DND-41 (cell line): ENCODE measurements at regions not wholly inside any gene's neighbourhood (a gene's known extent, or its start where the extent isn't known, plus 50 kb on each side); places are given as distances from the start of the nearest gene placed in this dataset.

Experiments used
- ATAC-seq: fragments of 200-7000 bp; cut with Tn5 transposase; 3 replicates; pipeline ENCODE4 v1.9.1; 2021; ENCODE audit warnings: low read depth; ENCODE audit not compliant: insufficient read depth
- DNase-seq: peaks from one replicate; pipeline ENCODE4 v3.0.0-alpha.2; 2020
- H2AFZ ChIP-seq: 2 replicates; pipeline ENCODE4 v1.6.0; 2012; ENCODE audit warnings: low read depth, low read length
- H3K27ac ChIP-seq: 2 replicates; pipeline ENCODE4 v1.5.1; 2012; ENCODE audit warnings: low read length, inconsistent platforms
- H3K27me3 ChIP-seq: fragments of 200-600 bp; sonication (generic); 2 replicates; pipeline ENCODE4 v1.6.0; 2012; ENCODE audit warnings: low read length, mild to moderate bottlenecking, inconsistent platforms; ENCODE audit not compliant: insufficient read depth, poor library complexity
- H3K36me3 ChIP-seq: 2 replicates; pipeline ENCODE4 v1.5.1; 2012; ENCODE audit warnings: low read length, inconsistent platforms; ENCODE audit not compliant: insufficient read depth
- H3K4me1 ChIP-seq: 2 replicates; pipeline ENCODE4 v1.5.1; 2012; ENCODE audit warnings: mild to moderate bottlenecking, low read length; ENCODE audit not compliant: insufficient read depth
- H3K4me2 ChIP-seq: 2 replicates; pipeline ENCODE4 v1.6.0; 2012; ENCODE audit warnings: mild to moderate bottlenecking, moderate library complexity, low read length, inconsistent platforms; ENCODE audit not compliant: insufficient read depth
- H3K4me3 ChIP-seq, 2 experiments: fragments of 200-600 bp in 1 of 2; shearing (Covaris generic) in 1 of 2; 2 replicates each; pipeline ENCODE4 v1.5.1; 2012 to 2016; ENCODE audit warnings: inconsistent platforms in 2 of 2, low read length in 2 of 2, mild to moderate bottlenecking in 2 of 2, low read depth in 1 of 2, moderate library complexity in 1 of 2
- H3K79me2 ChIP-seq: 2 replicates; pipeline ENCODE4 v1.6.0; 2012; ENCODE audit warnings: low read length, inconsistent platforms; ENCODE audit not compliant: insufficient read depth
- H3K9ac ChIP-seq: 2 replicates; pipeline ENCODE4 v1.6.0; 2012; ENCODE audit warnings: low read depth, mild to moderate bottlenecking, inconsistent platforms, low read length, moderate library complexity
- H3K9me3 ChIP-seq: 2 replicates; pipeline ENCODE4 v1.5.1; 2012; ENCODE audit warnings: low read length, moderate library complexity, mild to moderate bottlenecking, inconsistent platforms; ENCODE audit not compliant: insufficient read depth, severe bottlenecking
- H4K20me1 ChIP-seq: 2 replicates; pipeline ENCODE4 v1.6.0; 2012; ENCODE audit warnings: low read length; ENCODE audit not compliant: insufficient read depth
- EZH2 ChIP-seq: IDR thresholded peaks from 3 replicates; pipeline ENCODE4 v1.6.1; 2012; ENCODE audit warnings: borderline replicate concordance, low read depth, mild to moderate bottlenecking, moderate library complexity, low read length, inconsistent platforms; ENCODE audit not compliant: severe bottlenecking
- TF ChIP-seq, protein P1 (sequence below): IDR thresholded peaks from 2 replicates; pipeline ENCODE4 v1.5.1; 2012; ENCODE audit warnings: borderline replicate concordance, low read length, moderate library complexity, mild to moderate bottlenecking; ENCODE audit not compliant: poor library complexity, severe bottlenecking; ENCODE audit errors: extremely low read depth

DNA sequence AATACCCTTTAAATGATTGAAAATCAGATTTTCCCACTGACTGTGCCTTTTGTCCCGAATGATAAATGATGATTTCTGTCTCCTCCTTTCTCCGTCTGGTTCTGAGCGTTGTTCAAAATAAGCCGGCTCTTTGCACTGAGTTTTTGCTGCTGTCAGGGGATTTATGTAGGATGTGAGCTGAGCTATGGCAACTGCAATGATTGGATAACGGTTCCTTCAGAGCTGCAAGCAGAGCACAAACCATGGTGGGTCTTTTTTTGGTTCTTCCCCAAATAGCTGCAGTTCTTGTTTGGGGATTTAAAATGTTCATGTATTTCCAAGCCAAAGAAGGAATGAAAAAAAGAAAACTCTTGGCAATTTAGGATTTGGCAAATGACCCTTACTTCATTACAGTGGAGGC is 124.5 kb upstream of the CASK start:
- no peak overlapping the region for H3K9ac ChIP-seq
- H3K9me3 ChIP-seq, result no peaks in the 10 kb centered on the region
- H3K4me3 ChIP-seq, result no peak overlapping the region
- no peak overlapping the region for H3K4me2 ChIP-seq
- H2AFZ ChIP-seq, result no peak overlapping the region
- no peaks in the 10 kb centered on the region for H3K36me3 ChIP-seq
- no peak for ATAC-seq
- H3K79me2 ChIP-seq, result no peaks in the 10 kb centered on the region
- no peaks in the 10 kb centered on the region for H4K20me1 ChIP-seq
- DNase-seq, result no peak
- no peaks in the 10 kb centered on the region for H3K4me1 ChIP-seq
- no peaks in the 10 kb centered on the region for H3K27me3 ChIP-seq
- no peak for TF ChIP-seq EZH2
- TF ChIP-seq, protein P1, sequence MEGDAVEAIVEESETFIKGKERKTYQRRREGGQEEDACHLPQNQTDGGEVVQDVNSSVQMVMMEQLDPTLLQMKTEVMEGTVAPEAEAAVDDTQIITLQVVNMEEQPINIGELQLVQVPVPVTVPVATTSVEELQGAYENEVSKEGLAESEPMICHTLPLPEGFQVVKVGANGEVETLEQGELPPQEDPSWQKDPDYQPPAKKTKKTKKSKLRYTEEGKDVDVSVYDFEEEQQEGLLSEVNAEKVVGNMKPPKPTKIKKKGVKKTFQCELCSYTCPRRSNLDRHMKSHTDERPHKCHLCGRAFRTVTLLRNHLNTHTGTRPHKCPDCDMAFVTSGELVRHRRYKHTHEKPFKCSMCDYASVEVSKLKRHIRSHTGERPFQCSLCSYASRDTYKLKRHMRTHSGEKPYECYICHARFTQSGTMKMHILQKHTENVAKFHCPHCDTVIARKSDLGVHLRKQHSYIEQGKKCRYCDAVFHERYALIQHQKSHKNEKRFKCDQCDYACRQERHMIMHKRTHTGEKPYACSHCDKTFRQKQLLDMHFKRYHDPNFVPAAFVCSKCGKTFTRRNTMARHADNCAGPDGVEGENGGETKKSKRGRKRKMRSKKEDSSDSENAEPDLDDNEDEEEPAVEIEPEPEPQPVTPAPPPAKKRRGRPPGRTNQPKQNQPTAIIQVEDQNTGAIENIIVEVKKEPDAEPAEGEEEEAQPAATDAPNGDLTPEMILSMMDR, result no peak
- H3K27ac ChIP-seq, result no peak overlapping the region

- no peak overlapping the region for H3K9ac ChIP-seq
- H3K27ac ChIP-seq, result no peak overlapping the region
- H3K4me2 ChIP-seq, result no peak overlapping the region
- H3K79me2 ChIP-seq, result no peaks in the 10 kb centered on the region
- H4K20me1 ChIP-seq, result no peaks in the 10 kb centered on the region
- no peaks in the 10 kb centered on the region for H3K4me1 ChIP-seq
- no peaks in the 10 kb centered on the region for H3K9me3 ChIP-seq
- no peaks in the 10 kb centered on the region for H3K27me3 ChIP-seq
- DNase-seq (no peak), ATAC-seq (no peak)
- no peaks in the 10 kb centered on the region for H3K36me3 ChIP-seq
- no peak overlapping the region for H2AFZ ChIP-seq
- TF ChIP-seq EZH2, result no peak
- TF ChIP-seq, protein P1, result no peak
- H3K4me3 ChIP-seq, result no peak overlapping the region
Observed at GRCh38 chrX:42028109-42028508, 104.8 kb upstream of the CASK start.

GRCh38 chrX:42027367-42028000 is 104.1 kb upstream of the CASK start:
- no peak overlapping the region for H3K4me2 ChIP-seq
- TF ChIP-seq EZH2, result no peak
- TF ChIP-seq, protein P1, result no peak
- H3K4me1 ChIP-seq, result no peaks in the 10 kb centered on the region
- no peaks in the 10 kb centered on the region for H3K9me3 ChIP-seq
- no peak overlapping the region for H3K27ac ChIP-seq
- H3K27me3 ChIP-seq, result no peaks in the 10 kb centered on the region
- DNase-seq, result no peak
- H3K79me2 ChIP-seq, result no peaks in the 10 kb centered on the region
- H2AFZ ChIP-seq, result no peak overlapping the region
- ATAC-seq, result no peak
- no peak overlapping the region for H3K4me3 ChIP-seq
- no peak overlapping the region for H3K9ac ChIP-seq
- H3K36me3 ChIP-seq, result no peaks in the 10 kb centered on the region
- no peaks in the 10 kb centered on the region for H4K20me1 ChIP-seq

DNA sequence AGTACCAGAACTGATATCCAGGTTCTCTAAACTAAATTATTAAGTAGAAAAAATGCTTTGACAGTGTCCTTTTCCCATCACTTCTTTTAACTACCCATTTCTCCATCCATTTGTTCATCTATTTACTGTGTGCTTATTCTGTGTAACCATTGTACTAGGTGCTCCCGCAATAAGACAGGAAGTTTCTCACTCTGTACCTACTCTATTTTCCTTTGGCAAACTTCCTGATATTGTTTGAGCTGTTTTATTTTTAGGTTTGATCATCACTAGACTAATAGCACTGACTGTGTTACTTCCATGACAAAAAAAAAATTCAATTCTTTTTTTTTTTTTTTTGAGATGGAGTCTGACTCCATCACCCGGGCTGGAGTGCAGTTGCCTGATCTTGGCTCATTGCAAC is 102.5 kb upstream of the CASK start:
- Histone ChIP-seq H3K79me2 (no peaks in the 10 kb centered on the region), H2AFZ (no peak overlapping the region), H3K9me3 (no peaks in the 10 kb centered on the region), H3K9ac (no peak overlapping the region), H3K36me3 (no peaks in the 10 kb centered on the region), H3K4me2 (no peak overlapping the region), H3K4me3 (no peak overlapping the region), H3K4me1 (peaks cover 4% of the 10 kb centered on the region), H3K27ac (no peak overlapping the region), H3K27me3 (no peaks in the 10 kb centered on the region), H4K20me1 (no peaks in the 10 kb centered on the region)
- TF ChIP-seq, protein P1, result no peak
- TF ChIP-seq EZH2, result no peak
- ATAC-seq (no peak), DNase-seq (no peak)
